Posterior cingulate gyrus (tissue), 11 donors: ENCODE measurements at regions not wholly inside any gene's neighbourhood (a gene's known extent, or its start where the extent isn't known, plus 50 kb on each side); places are given as distances from the start of the nearest gene placed in this dataset.
"Not testable (repeated sequence)": the region's sequence is repeated elsewhere in the genome, so short reads cannot be mapped to it uniquely, and the experiment has no call there.

Experiments
- DNase-seq, 10 donors: peaks; one replicate each; pipeline versions ENCODE4 v3.0.0 to v3.0.0-alpha.2; 2020 to 2021; ENCODE audit warnings: mixed read lengths in 3 of 10
- intact Hi-C: fragments of 100-400 bp; cut with DNase I; formaldehyde crosslinking; loops from one replicate; pipeline ENCODE4 v1.15.1; 2023

- intact Hi-C loops, result no loop called here
- no peak for DNase-seq
Observed at GRCh38 chr5:120808606-120809005, 344.5 kb downstream of the PRR16 start.

- intact Hi-C loops, result no loop called here
- DNase-seq, result no peak
Observed at GRCh38 chr5:120813551-120813950, 349.5 kb downstream of the PRR16 start.

GRCh38 chr5:120817044-120817985, 353.2 kb downstream of the PRR16 start:
- DNase-seq, result peak in 1 of 10 donors; percentile 55
- intact Hi-C loops, result no loop called here

GRCh38 chr5:120818128-120818527, 354.0 kb downstream of the PRR16 start:
- peak in 1 of 10 donors; percentile 13 for DNase-seq
- intact Hi-C loops, result no loop called here

GRCh38 chr5:120823328-120823727, 359.2 kb downstream of the PRR16 start:
- DNase-seq, result no peak
- intact Hi-C loops, result no loop called here

GRCh38 chr5:120831646-120832045, 367.5 kb downstream of the PRR16 start:
- peak in 1 of 10 donors; percentile 68 for DNase-seq
- intact Hi-C loops, result not testable (repeated sequence)

GRCh38 chr5:120841830-120842229, 377.7 kb downstream of the PRR16 start:
- intact Hi-C loops, result no loop called here
- no peak for DNase-seq

GRCh38 chr5:120843390-120843980, 379.4 kb downstream of the PRR16 start:
- intact Hi-C loops, result no loop called here
- DNase-seq, result no peak

GRCh38 chr5:120848883-120849282, 384.8 kb downstream of the PRR16 start:
- DNase-seq, result no peak
- intact Hi-C loops, result no loop called here

GRCh38 chr5:120852222-120852860, 388.2 kb downstream of the PRR16 start:
- intact Hi-C loops, result no loop called here
- no peak for DNase-seq

- DNase-seq, result peak in 1 of 10 donors; percentile 52
- intact Hi-C loops, result no loop called here
Observed at GRCh38 chr5:120866997-120867396, 402.9 kb downstream of the PRR16 start.

- no peak for DNase-seq
- intact Hi-C loops, result no loop called here
Observed at GRCh38 chr5:120869831-120870230, 405.7 kb downstream of the PRR16 start.

GRCh38 chr5:120872297-120872696, 408.2 kb downstream of the PRR16 start:
- intact Hi-C loops, result no loop called here
- no peak for DNase-seq

GRCh38 chr5:120873083-120873482, 409.0 kb downstream of the PRR16 start:
- no peak for DNase-seq
- intact Hi-C loops, result no loop called here

- no peak for DNase-seq
- intact Hi-C loops, result no loop called here
Observed at GRCh38 chr5:120874081-120874862, 410.2 kb downstream of the PRR16 start.

GRCh38 chr5:120882038-120882775, 418.1 kb downstream of the PRR16 start:
- no peak for DNase-seq
- intact Hi-C loops, result no loop called here

- intact Hi-C loops, result no loop called here
- DNase-seq, result no peak
Observed at GRCh38 chr5:120886351-120886860, 422.3 kb downstream of the PRR16 start.

- intact Hi-C loops, result no loop called here
Observed at GRCh38 chr5:120895660-120896059, 431.6 kb downstream of the PRR16 start.

GRCh38 chr5:120901199-120901598, 437.1 kb downstream of the PRR16 start:
- intact Hi-C loops, result no loop called here
- DNase-seq, result no peak

More at GRCh38 chr5:120895660-120896059, 431.6 kb downstream of the PRR16 start:
- no peak for DNase-seq

GRCh38 chr5:120907953-120908352, 443.9 kb downstream of the PRR16 start:
- intact Hi-C loops, result no loop called here
- DNase-seq, result no peak
